Jurkat, Clone E6-1 (cell line): ENCODE measurements at regions not wholly inside any gene's neighbourhood (a gene's known extent, or its start where the extent isn't known, plus 50 kb on each side); places are given as distances from the start of the nearest gene placed in this dataset.
A peak's percentile ranks its signal among the peaks of the same experiment; 100 is the strongest.

ENCODE experiments used
- DNase-seq: peaks from one replicate; pipeline ENCODE4 v3.0.0-alpha.2; 2011; ENCODE audit warnings: low read depth, low spot score
- H3K4me3 ChIP-seq: 2 replicates; pipeline ENCODE4 v1.5.1; 2011; ENCODE audit warnings: mild to moderate bottlenecking, low read length, control low read depth, moderate library complexity

DNA sequence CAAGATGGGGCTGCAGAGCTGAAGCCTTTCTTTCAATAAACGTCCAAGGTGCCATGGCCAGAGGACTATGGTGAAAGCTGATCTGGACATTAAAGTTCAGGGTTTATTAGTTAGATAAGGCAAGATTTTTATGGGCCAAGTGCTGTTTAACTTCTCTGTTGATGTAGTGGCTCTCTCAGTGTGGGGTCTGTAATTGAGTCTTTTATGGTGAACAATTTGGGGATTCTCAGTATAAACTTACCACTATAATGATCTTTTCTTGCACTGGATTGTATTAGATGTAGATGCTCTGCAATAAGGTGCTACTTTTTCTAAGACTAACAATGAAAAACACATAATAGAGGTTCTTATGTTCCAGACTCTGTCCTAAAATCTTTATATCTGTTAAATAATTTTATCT lies 190.1 kb upstream of the KLF12 start:
- no peak for DNase-seq
- H3K4me3 ChIP-seq = no peak overlapping the region

DNA sequence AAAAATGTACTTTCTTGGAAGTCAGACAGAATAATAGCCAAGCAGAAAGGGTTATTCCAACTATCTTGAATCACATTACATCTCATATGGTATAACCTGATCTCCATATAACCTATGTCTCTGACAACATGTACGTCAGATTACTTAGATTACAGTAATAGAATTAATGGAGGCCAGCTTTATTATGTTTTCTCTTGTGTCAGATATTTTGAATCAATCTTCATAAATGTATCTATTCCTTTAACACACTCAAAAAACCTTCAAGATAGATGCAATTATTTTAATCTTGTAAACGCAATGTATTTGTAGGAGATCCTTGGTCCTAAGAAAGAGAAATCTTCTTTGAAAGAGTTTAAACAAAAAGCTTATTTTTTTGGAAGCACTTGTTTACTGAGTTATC lies 188.4 kb upstream of the KLF12 start:
- no peak for DNase-seq
- no peak overlapping the region for H3K4me3 ChIP-seq

GRCh38 chr13:74320282-74320681 lies 186.1 kb upstream of the KLF12 start:
- H3K4me3 ChIP-seq = no peak overlapping the region
- no peak for DNase-seq

- H3K4me3 ChIP-seq = no peak overlapping the region
- DNase-seq = peak; percentile 59
Observed at GRCh38 chr13:74316547-74316946, 182.3 kb upstream of the KLF12 start.

- H3K4me3 ChIP-seq = no peak overlapping the region
- peak; percentile 38 for DNase-seq
Observed at GRCh38 chr13:74306496-74306895, 172.3 kb upstream of the KLF12 start.

- DNase-seq = no peak
- H3K4me3 ChIP-seq = no peak overlapping the region
Observed at GRCh38 chr13:74305876-74306275, 171.7 kb upstream of the KLF12 start.

DNA sequence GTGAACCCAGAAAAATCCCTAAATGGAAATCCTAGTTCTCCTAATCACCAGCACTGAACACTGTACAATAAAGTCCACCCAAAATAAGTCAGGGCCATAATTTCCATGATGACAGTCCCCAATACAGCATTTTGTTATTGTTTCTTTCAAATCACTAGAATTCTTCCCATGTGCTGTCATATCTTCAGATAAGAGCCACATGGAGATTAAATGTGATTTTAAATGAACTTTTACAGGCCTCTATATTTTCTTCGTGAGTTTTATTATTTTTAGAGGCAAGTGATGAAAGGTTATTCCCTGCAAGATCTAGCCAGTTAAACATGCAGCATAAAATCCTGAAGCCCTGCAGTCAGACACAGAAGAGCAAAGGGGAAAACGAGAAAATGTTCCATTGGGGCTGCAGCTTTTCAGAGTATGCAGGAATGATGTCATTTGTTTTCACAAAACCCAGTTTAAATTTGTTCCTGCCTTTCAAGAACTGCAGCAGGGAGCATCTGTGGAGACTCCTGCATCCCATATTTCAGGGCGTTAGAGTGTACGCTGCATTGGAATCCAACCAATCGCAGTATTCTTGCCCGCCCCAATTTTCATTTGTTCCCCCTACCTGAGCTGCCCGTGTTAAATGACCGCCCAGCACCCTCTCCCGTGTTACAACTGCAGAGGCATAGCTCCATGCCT lies 167.2 kb upstream of the KLF12 start:
- DNase-seq = no peak

DNA sequence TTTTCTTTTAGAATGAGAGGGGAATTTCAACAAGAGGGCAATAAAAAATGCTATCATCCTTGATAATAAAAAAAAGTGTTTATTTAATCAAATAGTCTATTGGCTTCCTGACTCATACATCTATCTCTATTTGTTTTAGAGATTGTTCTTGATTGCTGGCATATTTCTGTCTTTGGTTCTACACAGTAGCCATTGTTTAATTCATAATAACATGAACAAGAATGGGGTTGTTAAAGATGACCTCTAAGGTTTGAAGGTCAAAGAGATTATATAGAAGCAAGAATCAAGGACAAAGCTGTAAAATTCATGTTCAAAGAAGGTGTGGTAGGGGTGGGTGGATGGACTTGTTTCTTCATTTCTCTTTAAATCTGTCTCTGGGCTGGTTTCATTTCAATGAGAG lies 166.0 kb upstream of the KLF12 start:
- DNase-seq = no peak
- H3K4me3 ChIP-seq = no peak overlapping the region

More for the DNA sequence above, 167.2 kb upstream of the KLF12 start:
- no peak overlapping the region for H3K4me3 ChIP-seq

DNA sequence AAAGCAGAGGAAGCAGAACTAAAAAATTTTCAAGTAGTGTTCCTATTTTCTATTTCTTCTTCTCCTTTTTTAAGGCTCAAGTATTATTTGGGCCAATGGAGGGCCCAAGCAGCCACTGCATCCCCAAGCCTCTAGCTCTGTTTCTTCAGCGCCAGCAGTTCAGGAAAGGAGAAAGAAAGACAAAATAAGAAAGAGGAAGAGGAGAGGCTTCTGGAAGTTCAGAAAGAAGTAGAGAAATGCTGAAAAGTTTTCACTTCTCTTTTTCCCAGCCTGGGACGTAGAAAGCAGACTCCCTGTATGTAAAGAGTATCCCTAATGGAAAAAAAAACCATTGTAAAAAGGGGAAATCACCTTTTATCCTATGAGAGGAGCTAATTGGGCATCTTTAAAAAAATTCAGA lies 165.5 kb upstream of the KLF12 start:
- H3K4me3 ChIP-seq = no peak overlapping the region

DNA sequence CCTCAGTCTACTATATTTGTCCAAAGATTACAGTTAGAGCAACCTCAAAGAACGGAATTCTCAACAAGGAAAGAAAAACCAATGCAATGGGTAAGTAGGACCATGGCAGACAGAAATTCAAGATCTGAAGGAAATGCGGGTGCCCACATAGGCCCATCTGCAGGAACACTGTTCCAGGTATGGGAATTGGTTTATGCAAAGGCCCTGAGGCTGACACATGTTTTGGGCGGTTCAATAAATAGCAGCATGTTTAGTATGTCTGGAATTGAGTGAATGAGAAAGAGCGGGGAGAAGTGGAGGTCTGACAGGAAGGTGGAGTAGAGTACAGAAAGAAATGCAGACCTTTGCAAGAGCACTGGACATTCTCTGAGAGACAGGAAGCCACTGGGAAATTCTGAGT lies 164.7 kb upstream of the KLF12 start:
- H3K4me3 ChIP-seq = no peak overlapping the region
- no peak for DNase-seq

More for the DNA sequence above, 165.5 kb upstream of the KLF12 start:
- DNase-seq = no peak

- DNase-seq = peak; percentile 63
- H3K4me3 ChIP-seq = no peak overlapping the region
Observed at GRCh38 chr13:74289861-74290773, 155.9 kb upstream of the KLF12 start.

- DNase-seq = no peak
- H3K4me3 ChIP-seq = no peak overlapping the region
Observed at GRCh38 chr13:74289107-74289506, 154.9 kb upstream of the KLF12 start.

GRCh38 chr13:74288361-74288911 lies 154.2 kb upstream of the KLF12 start:
- DNase-seq = no peak
- H3K4me3 ChIP-seq = peak overlapping the region; percentile 11

DNA sequence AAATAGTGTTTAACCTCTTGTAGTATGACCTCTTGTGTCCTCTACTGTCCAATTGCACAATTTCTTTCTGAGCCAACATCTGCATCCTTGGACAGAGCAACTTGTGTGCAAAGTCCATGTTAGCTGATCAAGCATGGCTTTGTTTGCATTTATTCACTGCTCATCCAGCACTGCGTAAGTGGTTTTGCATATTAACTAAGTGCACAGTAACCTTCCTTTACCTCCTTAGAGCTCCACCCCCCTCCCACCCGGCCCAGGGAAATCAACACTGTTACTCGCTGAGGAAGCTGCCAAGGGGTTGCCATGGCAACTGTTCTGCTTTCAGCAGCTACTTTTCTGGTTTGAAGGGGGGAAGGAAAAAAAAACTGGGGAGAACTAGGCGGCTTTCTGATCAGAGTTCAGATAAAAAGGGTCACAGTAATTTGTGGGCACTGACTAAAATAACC lies 153.5 kb upstream of the KLF12 start:
- DNase-seq = peak; percentile 90

GRCh38 chr13:74280795-74281490 lies 146.7 kb upstream of the KLF12 start:
- no peak for DNase-seq
- no peak overlapping the region for H3K4me3 ChIP-seq

More for the DNA sequence above, 153.5 kb upstream of the KLF12 start:
- peak overlapping the region; percentile 11; the same call in 1 of the 2 replicates for H3K4me3 ChIP-seq

GRCh38 chr13:74280093-74280794 lies 146.0 kb upstream of the KLF12 start:
- no peak overlapping the region for H3K4me3 ChIP-seq
- DNase-seq = no peak

DNA sequence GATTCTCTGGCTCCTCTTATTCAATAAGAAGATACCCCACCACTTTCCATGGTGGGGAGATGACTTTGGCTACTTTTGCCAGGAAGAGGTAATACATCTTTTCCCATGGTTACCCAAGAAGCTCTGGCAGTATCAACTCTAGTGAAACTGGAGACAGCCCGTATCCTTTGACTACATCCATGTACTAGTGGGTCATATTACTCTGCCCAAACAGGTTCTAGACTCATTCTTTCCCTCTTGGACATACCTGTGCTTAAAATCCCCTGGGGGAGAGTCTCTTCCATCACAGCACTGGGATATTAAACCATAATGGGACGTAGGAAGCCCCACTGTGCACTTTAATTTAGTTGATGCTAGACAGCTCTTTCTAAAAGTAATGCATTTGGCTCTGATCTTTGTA lies 144.7 kb upstream of the KLF12 start:
- no peak overlapping the region for H3K4me3 ChIP-seq
- DNase-seq = no peak

DNA sequence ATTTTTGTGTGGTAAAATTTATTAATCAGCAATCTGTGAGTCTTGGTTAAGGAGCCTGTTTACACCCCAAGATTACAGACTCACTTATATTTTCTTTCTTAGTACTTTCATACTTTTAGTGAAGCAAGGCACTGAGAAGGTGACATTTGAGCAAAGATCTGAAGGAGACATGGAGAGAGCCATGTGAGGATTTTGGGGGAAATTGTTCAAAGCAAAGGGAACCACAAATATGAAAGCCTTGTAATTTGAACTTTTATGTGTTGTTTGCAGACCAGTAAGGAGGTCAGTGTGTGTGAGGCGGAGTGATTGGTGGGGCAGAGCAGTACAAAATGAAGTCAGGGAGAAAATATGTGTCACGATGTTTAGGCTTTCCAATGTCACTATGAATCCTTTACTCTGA lies 140.7 kb upstream of the KLF12 start:
- DNase-seq = no peak
- no peak overlapping the region for H3K4me3 ChIP-seq

- no peak for DNase-seq
- H3K4me3 ChIP-seq = no peak overlapping the region
Observed at GRCh38 chr13:74273581-74273980, 139.4 kb upstream of the KLF12 start.
